GM13976 (cell line): ENCODE measurements at regions not wholly inside any gene's neighbourhood (a gene's known extent, or its start where the extent isn't known, plus 50 kb on each side); places are given as distances from the start of the nearest gene placed in this dataset.

Experiments
- DNase-seq: peaks from one replicate; pipeline ENCODE4 v3.0.0; 2012; ENCODE audit warnings: low spot score
- CTCF ChIP-seq: IDR thresholded peaks from 2 replicates; pipeline ENCODE4 v1.5.1; 2012; ENCODE audit warnings: borderline replicate concordance, mild to moderate bottlenecking; ENCODE audit not compliant: insufficient read depth; ENCODE audit errors: extremely low read depth, missing control alignments, control extremely low read depth
- in situ Hi-C: fragments of 300-500 bp; cut with MboI; formaldehyde crosslinking; loops from one replicate; pipeline ENCODE4 v1.12.0; 2022; ENCODE audit warnings: low sequenced_read_pairs, mixed read lengths, inconsistent platforms; ENCODE audit not compliant: unreplicated experiment

- DNase-seq, result no peak
- no peak for TF ChIP-seq CTCF
- in situ Hi-C loops, result no loop called here
Measured at GRCh38 chr5:167896814-167897213, 394.6 kb upstream of the WWC1 start.

- TF ChIP-seq CTCF, result no peak
- in situ Hi-C loops, result no loop called here
- DNase-seq, result no peak
Measured at GRCh38 chr5:167897371-167897770, 394.1 kb upstream of the WWC1 start.

- no peak for DNase-seq
- no peak for TF ChIP-seq CTCF
- in situ Hi-C loops, result no loop called here
Measured at GRCh38 chr5:167898361-167899042, 392.9 kb upstream of the WWC1 start.

- no peak for DNase-seq
- TF ChIP-seq CTCF, result no peak
- in situ Hi-C loops, result no loop called here
Measured at GRCh38 chr5:167899490-167900070, 391.9 kb upstream of the WWC1 start.

- in situ Hi-C loops, result no loop called here
- DNase-seq, result no peak
- no peak for TF ChIP-seq CTCF
Measured at GRCh38 chr5:167900340-167900935, 391.0 kb upstream of the WWC1 start.

- no peak for TF ChIP-seq CTCF
- in situ Hi-C loops, result no loop called here
Measured at GRCh38 chr5:167902298-167902697, 389.1 kb upstream of the WWC1 start.

More at GRCh38 chr5:167902298-167902697, 389.1 kb upstream of the WWC1 start:
- DNase-seq, result no peak
